NB4 (cell line): ENCODE measurements at regions not wholly inside any gene's neighbourhood (a gene's known extent, or its start where the extent isn't known, plus 50 kb on each side); places are given as distances from the start of the nearest gene placed in this dataset.

Experiments
- DNase-seq: peaks from one replicate; pipeline ENCODE4 v3.0.0; 2010; ENCODE audit warnings: low read depth
- H3K4me3 ChIP-seq: one replicate; pipeline ENCODE4 v1.5.1; 2011; ENCODE audit warnings: mild to moderate bottlenecking, low read depth, low read length, moderate library complexity
- CTCF ChIP-seq: IDR thresholded peaks from one replicate; pipeline ENCODE4 v1.5.1; 2012; ENCODE audit warnings: low read depth, low read length
- MAX ChIP-seq: IDR thresholded peaks from 2 replicates; pipeline ENCODE4 v1.6.1; 2011; ENCODE audit warnings: low read depth, low read length
- MYC ChIP-seq: IDR thresholded peaks from 2 replicates; pipeline ENCODE4 v1.6.1; 2011; ENCODE audit warnings: low read depth, low read length
- POLR2A ChIP-seq: IDR thresholded peaks from 2 replicates; pipeline ENCODE4 v1.6.1; 2011; ENCODE audit warnings: mild to moderate bottlenecking; ENCODE audit not compliant: insufficient read length; ENCODE audit errors: extremely low read depth

- TF ChIP-seq MAX = no peak
- TF ChIP-seq CTCF = no peak
Measured at GRCh38 chr15:62858343-62858742, 184.2 kb upstream of the TPM1 start.

GRCh38 chr15:62862717-62863116, 179.8 kb upstream of the TPM1 start:
- H3K4me3 ChIP-seq = no peak overlapping the region
- no peak for TF ChIP-seq POLR2A
- TF ChIP-seq CTCF = no peak
- no peak for TF ChIP-seq MYC
- no peak for TF ChIP-seq MAX
- DNase-seq = no peak

More at GRCh38 chr15:62858343-62858742, 184.2 kb upstream of the TPM1 start:
- H3K4me3 ChIP-seq = no peak overlapping the region
- DNase-seq = no peak

GRCh38 chr15:62866366-62866765, 176.2 kb upstream of the TPM1 start:
- DNase-seq = no peak
- TF ChIP-seq CTCF = no peak
- no peak for TF ChIP-seq POLR2A
- no peak for TF ChIP-seq MAX
- no peak for TF ChIP-seq MYC
- H3K4me3 ChIP-seq = no peak overlapping the region

GRCh38 chr15:62867844-62868243, 174.7 kb upstream of the TPM1 start:
- TF ChIP-seq MAX (no peak), CTCF (no peak), POLR2A (no peak), MYC (no peak)
- DNase-seq = no peak
- H3K4me3 ChIP-seq = no peak overlapping the region

- DNase-seq = no peak
- no peak overlapping the region for H3K4me3 ChIP-seq
- TF ChIP-seq MYC (no peak), POLR2A (no peak), CTCF (no peak), MAX (no peak)
Measured at GRCh38 chr15:62868507-62868906, 174.0 kb upstream of the TPM1 start.

GRCh38 chr15:62869116-62869515, 173.4 kb upstream of the TPM1 start:
- H3K4me3 ChIP-seq = no peak overlapping the region
- no peak for TF ChIP-seq MAX
- no peak for TF ChIP-seq CTCF
- TF ChIP-seq MYC = no peak
- TF ChIP-seq POLR2A = no peak
- no peak for DNase-seq
